H9 (cell line): ENCODE measurements at regions not wholly inside any gene's neighbourhood (a gene's known extent, or its start where the extent isn't known, plus 50 kb on each side); places are given as distances from the start of the nearest gene placed in this dataset.

Source experiments
- DNase-seq: peaks from one replicate; pipeline ENCODE4 v3.0.0-alpha.2; 2017
- H2AFZ ChIP-seq: one replicate; pipeline ENCODE4 v1.6.1; 2013; ENCODE audit warnings: mild to moderate bottlenecking, low read length, control low read depth, moderate library complexity
- H2AK5ac ChIP-seq: 2 replicates; pipeline ENCODE4 v1.6.1; 2013; ENCODE audit warnings: low read length, control low read depth, mixed read lengths; ENCODE audit not compliant: insufficient read length
- H2BK120ac ChIP-seq: one replicate; pipeline ENCODE4 v1.6.1; 2013; ENCODE audit warnings: low read depth, mild to moderate bottlenecking, low read length, control low read depth, inconsistent platforms; ENCODE audit not compliant: poor library complexity, severe bottlenecking
- H2BK12ac ChIP-seq: 2 replicates; pipeline ENCODE4 v1.6.1; 2013; ENCODE audit warnings: low read length, control low read depth, mixed read lengths, low read depth; ENCODE audit not compliant: insufficient read length
- H2BK15ac ChIP-seq: 2 replicates; pipeline ENCODE4 v1.6.1; 2013; ENCODE audit warnings: low read depth, low read length, control low read depth
- H2BK20ac ChIP-seq: one replicate; pipeline ENCODE4 v1.6.1; 2013; ENCODE audit warnings: low read depth, mild to moderate bottlenecking, low read length, control low read depth, inconsistent platforms; ENCODE audit not compliant: poor library complexity, severe bottlenecking
- H2BK5ac ChIP-seq: 2 replicates; pipeline ENCODE4 v1.6.1; 2013; ENCODE audit warnings: low read length, control low read depth, mixed read lengths; ENCODE audit not compliant: insufficient read length
- H3K14ac ChIP-seq: 2 replicates; pipeline ENCODE4 v1.6.1; 2013; ENCODE audit warnings: low read length, control low read depth; ENCODE audit not compliant: insufficient read depth
- H3K18ac ChIP-seq: 2 replicates; pipeline ENCODE4 v1.6.1; 2013; ENCODE audit warnings: low read depth, mild to moderate bottlenecking, mixed read lengths, low read length, control low read depth; ENCODE audit not compliant: insufficient read length
- H3K23ac ChIP-seq: 2 replicates; pipeline ENCODE4 v1.6.1; 2013; ENCODE audit warnings: low read length, control low read depth, mixed read lengths, low read depth; ENCODE audit not compliant: insufficient read length
- H3K23me2 ChIP-seq: 2 replicates; pipeline ENCODE4 v1.6.1; 2013; ENCODE audit warnings: low read depth, mild to moderate bottlenecking, mixed read lengths, low read length, control low read depth; ENCODE audit not compliant: insufficient read length, poor library complexity, severe bottlenecking
- H3K27ac ChIP-seq: 2 replicates; pipeline ENCODE4 v1.5.1; 2013; ENCODE audit warnings: low read length, control low read depth, mixed read lengths, low read depth; ENCODE audit not compliant: insufficient read length
- H3K27me3 ChIP-seq: 2 replicates; pipeline ENCODE4 v1.6.1; 2013; ENCODE audit warnings: low read length, control low read depth, inconsistent platforms; ENCODE audit not compliant: insufficient read depth
- H3K4ac ChIP-seq: 2 replicates; pipeline ENCODE4 v1.6.1; 2013; ENCODE audit warnings: low read depth, mild to moderate bottlenecking, control low read depth, inconsistent platforms, low read length, moderate library complexity
- H3K4me1 ChIP-seq: 2 replicates; pipeline ENCODE4 v1.6.1; 2013; ENCODE audit warnings: low read length, control low read depth, inconsistent platforms; ENCODE audit not compliant: insufficient read depth
- H3K4me2 ChIP-seq: 2 replicates; pipeline ENCODE4 v1.6.1; 2013; ENCODE audit warnings: low read length, control low read depth, mixed read lengths; ENCODE audit not compliant: insufficient read length, insufficient read depth
- H3K56ac ChIP-seq: 2 replicates; pipeline ENCODE4 v1.6.1; 2013; ENCODE audit warnings: low read depth, mild to moderate bottlenecking, mixed read lengths, low read length, control low read depth; ENCODE audit not compliant: insufficient read length
- H3K79me1 ChIP-seq: 2 replicates; pipeline ENCODE4 v1.6.1; 2013; ENCODE audit warnings: low read depth, mild to moderate bottlenecking, moderate library complexity, low read length, control low read depth, inconsistent platforms; ENCODE audit not compliant: insufficient read depth, poor library complexity, severe bottlenecking
- H3K79me2 ChIP-seq: 2 replicates; pipeline ENCODE4 v1.6.1; 2013; ENCODE audit warnings: low read length, control low read depth, inconsistent platforms; ENCODE audit not compliant: insufficient read depth
- H3K9ac ChIP-seq: 2 replicates; pipeline ENCODE4 v1.6.1; 2013; ENCODE audit warnings: low read length, control low read depth, mixed read lengths; ENCODE audit not compliant: insufficient read length; ENCODE audit errors: extremely low read depth
- H3K9me3 ChIP-seq: one replicate; pipeline ENCODE4 v1.6.1; 2013; ENCODE audit warnings: low read depth, low read length, inconsistent platforms; ENCODE audit not compliant: control insufficient read depth
- H3T11ph ChIP-seq: one replicate; pipeline ENCODE4 v1.6.1; 2013; ENCODE audit warnings: mild to moderate bottlenecking, low read length, control low read depth, inconsistent platforms
- H4K20me1 ChIP-seq: one replicate; pipeline ENCODE4 v1.6.1; 2013; ENCODE audit not compliant: control insufficient read depth, insufficient read length, insufficient read depth
- H4K5ac ChIP-seq: 2 replicates; pipeline ENCODE4 v1.6.1; 2013; ENCODE audit warnings: low read depth, mild to moderate bottlenecking, mixed read lengths, low read length, control low read depth; ENCODE audit not compliant: insufficient read length
- H4K8ac ChIP-seq: replicated peaks from 2 replicates; pipeline ENCODE4 v1.6.1; 2013; ENCODE audit warnings: low read length, control low read depth, mixed read lengths, low read depth; ENCODE audit not compliant: insufficient read length
- H4K91ac ChIP-seq: 2 replicates; pipeline ENCODE4 v1.6.1; 2013; ENCODE audit warnings: low read depth, mild to moderate bottlenecking, moderate library complexity, mixed read lengths, low read length, control low read depth; ENCODE audit not compliant: insufficient read length
- H3K27ac Mint-ChIP-seq, 3 experiments: 2 replicates in 2 of 3; 3 replicates in 1 of 3; pipeline ENCODE4 v1.8.0; 2020 to 2021; ENCODE audit warnings: mixed read lengths in 3 of 3, mild to moderate bottlenecking in 1 of 3, moderate library complexity in 1 of 3
- H3K27me3 Mint-ChIP-seq: 2 replicates; pipeline ENCODE4 v1.8.0; 2021; ENCODE audit warnings: low read depth, mild to moderate bottlenecking, moderate library complexity, mixed read lengths
- H3K36me3 Mint-ChIP-seq, 3 experiments: 2 replicates in 2 of 3; 3 replicates in 1 of 3; pipeline ENCODE4 v1.8.0; 2020 to 2021; ENCODE audit warnings: low read depth in 3 of 3, mixed read lengths in 3 of 3; ENCODE audit not compliant: insufficient read depth in 1 of 3
- H3K4me1 Mint-ChIP-seq, 2 experiments: 2 replicates each; pipeline ENCODE4 v1.8.0; 2020; ENCODE audit warnings: mixed read lengths in 2 of 2
- H3K4me3 Mint-ChIP-seq, 2 experiments: 2 replicates in 1 of 2; 3 replicates in 1 of 2; pipeline ENCODE4 v1.8.0; 2020 to 2021; ENCODE audit warnings: mild to moderate bottlenecking in 2 of 2, mixed read lengths in 2 of 2, moderate library complexity in 1 of 2
- H3K9me3 Mint-ChIP-seq, 2 experiments: 2 replicates in 1 of 2; 3 replicates in 1 of 2; pipeline ENCODE4 v1.8.0; 2020; ENCODE audit warnings: mild to moderate bottlenecking in 2 of 2, mixed read lengths in 2 of 2, moderate library complexity in 1 of 2
- CTCF ChIP-seq: fragments of 200-600 bp; sonication (generic); conservative IDR thresholded peaks from 3 replicates; pipeline ENCODE4 v1.8.0; 2021; ENCODE audit warnings: antibody characterized with exemption, mild to moderate bottlenecking
- WGBS: extraction: QIAGEN DNeasy Blood & Tissue Kit; methylation state at CpG from one replicate; pipeline ENCODE4 v1.1.7; 2013; ENCODE audit warnings: missing lambda C conversion rate, low lambda C conversion rate, mixed read lengths; ENCODE audit not compliant: insufficient read length; ENCODE audit errors: extremely low coverage; 5-methylcytosine and 5-hydroxymethylcytosine counted together

- Histone ChIP-seq H3K14ac (no peak overlapping the region), H4K91ac (no peak overlapping the region), H2BK120ac (no peak overlapping the region), H3K23ac (no peak overlapping the region), H3K18ac (no peak overlapping the region), H3K79me2 (no peaks in the 10 kb centered on the region), H2BK15ac (no peak overlapping the region), H3K27me3 (no peaks in the 10 kb centered on the region), H2BK20ac (no peak overlapping the region), H2AFZ (no peak overlapping the region), H3K9me3 (no peaks in the 10 kb centered on the region), H4K20me1 (no peaks in the 10 kb centered on the region), H4K8ac (no peak overlapping the region), H2BK12ac (no peak overlapping the region), H3T11ph (no peak overlapping the region), H3K56ac (no peak overlapping the region), H3K79me1 (no peaks in the 10 kb centered on the region), H3K4me2 (no peak overlapping the region), H3K23me2 (no peaks in the 10 kb centered on the region), H4K5ac (no peak overlapping the region), H2BK5ac (no peak overlapping the region), H3K9ac (no peak overlapping the region), H3K4me1 (no peaks in the 10 kb centered on the region), H3K27ac (no peak overlapping the region), H3K4ac (no peak overlapping the region), H2AK5ac (no peak overlapping the region)
- H3K9me3 Mint-ChIP-seq, result no peaks in the 10 kb centered on the region
- no CpG with 5 or more reads among the region's 6 CpGs for WGBS
- no peak for TF ChIP-seq CTCF
- H3K4me3 Mint-ChIP-seq, result no peak overlapping the region; a peak in 1 of 5 replicates
- DNase-seq, result no peak
- H3K36me3 Mint-ChIP-seq, result no peaks in the 10 kb centered on the region
- peaks cover 0 to 2% of the 10 kb centered on the region in 2 experiments; a peak in 1 of 4 replicates for H3K4me1 Mint-ChIP-seq
- H3K27me3 Mint-ChIP-seq, result peaks cover 4% of the 10 kb centered on the region
- peak overlapping the region in 1 of 3 experiments; percentile 25; a peak in 2 of 7 replicates for H3K27ac Mint-ChIP-seq
Observed at GRCh38 chr12:115354007-115354890, 670.3 kb upstream of the TBX3 start.
